Liver (tissue), 8 donors: ENCODE measurements at regions not wholly inside any gene's neighbourhood (a gene's known extent, or its start where the extent isn't known, plus 50 kb on each side); places are given as distances from the start of the nearest gene placed in this dataset.
A peak's percentile ranks its signal among the peaks of the same experiment; 100 is the strongest.

ENCODE experiments used
- DNase-seq: peaks from one replicate; pipeline ENCODE4 v3.0.0-alpha.2; 2017; ENCODE audit warnings: low spot score
- H3K27ac ChIP-seq, 2 donors: one replicate each; pipeline ENCODE4 v1.7.0; 2013; ENCODE audit warnings: inconsistent platforms in 2 of 2, low read length in 2 of 2, control low read depth in 1 of 2, low read depth in 1 of 2, mild to moderate bottlenecking in 1 of 2
- H3K27me3 ChIP-seq, 4 donors: one replicate each; pipeline versions ENCODE4 v1.6.1 to v1.7.0; 2013; ENCODE audit warnings: low read length in 3 of 4, inconsistent platforms in 1 of 4, mild to moderate bottlenecking in 1 of 4, moderate library complexity in 1 of 4; ENCODE audit not compliant: control insufficient read depth in 4 of 4, insufficient read depth in 4 of 4
- H3K36me3 ChIP-seq, 4 donors: one replicate each; pipeline versions ENCODE4 v1.6.1 to v1.7.0; 2013; ENCODE audit warnings: low read length in 3 of 4, mild to moderate bottlenecking in 3 of 4, low read depth in 1 of 4, moderate library complexity in 1 of 4; ENCODE audit not compliant: control insufficient read depth in 4 of 4, insufficient read depth in 3 of 4
- H3K4me1 ChIP-seq, 4 donors: one replicate each; pipeline versions ENCODE4 v1.6.1 to v1.7.0; 2013; ENCODE audit warnings: low read length in 3 of 4, mild to moderate bottlenecking in 3 of 4, moderate library complexity in 1 of 4; ENCODE audit not compliant: control insufficient read depth in 4 of 4, insufficient read depth in 4 of 4
- H3K4me3 ChIP-seq, 3 donors: one replicate each; pipeline versions ENCODE4 v1.6.1 to v1.7.0; 2013; ENCODE audit warnings: low read length in 3 of 3, control low read depth in 1 of 3, low read depth in 1 of 3, mild to moderate bottlenecking in 1 of 3
- H3K9ac ChIP-seq, 2 donors: one replicate each; pipeline ENCODE4 v1.7.0; 2013; ENCODE audit warnings: low read length in 2 of 2, mild to moderate bottlenecking in 2 of 2, moderate library complexity in 2 of 2, control low read depth in 1 of 2, low read depth in 1 of 2
- H3K9me3 ChIP-seq, 4 donors: one replicate each; pipeline versions ENCODE4 v1.6.1 to v1.7.0; 2013; ENCODE audit warnings: low read length in 3 of 4; ENCODE audit not compliant: control insufficient read depth in 4 of 4
- EGR1 ChIP-seq, 2 donors: IDR thresholded peaks; 2 replicates each; pipeline ENCODE4 v1.6.1; 2016 to 2018; ENCODE audit warnings: antibody characterized with exemption in 2 of 2, low read depth in 2 of 2
- FOXA1 ChIP-seq: IDR thresholded peaks from 2 replicates; pipeline ENCODE4 v1.6.1; 2016; ENCODE audit warnings: antibody characterized with exemption
- FOXA2 ChIP-seq: IDR thresholded peaks from 2 replicates; pipeline ENCODE4 v1.6.1; 2016; ENCODE audit warnings: antibody characterized with exemption
- GABPA ChIP-seq, 2 donors: IDR thresholded peaks in 1 of 2; conservative IDR thresholded peaks in 1 of 2; 2 replicates each; pipeline ENCODE4 v1.6.1; 2016; ENCODE audit warnings: antibody characterized with exemption in 2 of 2, mild to moderate bottlenecking in 1 of 2, moderate library complexity in 1 of 2
- HNF4G ChIP-seq: IDR thresholded peaks from 2 replicates; pipeline ENCODE4 v1.6.1; 2016; ENCODE audit warnings: antibody characterized with exemption
- JUND ChIP-seq, 2 donors: IDR thresholded peaks; 2 replicates each; pipeline ENCODE4 v1.6.1; 2016; ENCODE audit warnings: antibody characterized with exemption in 2 of 2
- NR2F2 ChIP-seq: IDR thresholded peaks from 2 replicates; pipeline ENCODE4 v1.6.1; 2016; ENCODE audit warnings: antibody characterized with exemption
- RXRA ChIP-seq, 2 donors: IDR thresholded peaks; 2 replicates each; pipeline ENCODE4 v1.6.1; 2017 to 2018; ENCODE audit warnings: antibody characterized with exemption in 2 of 2, mild to moderate bottlenecking in 1 of 2
- SP1 ChIP-seq: IDR thresholded peaks from 2 replicates; pipeline ENCODE4 v1.6.1; 2018; ENCODE audit warnings: antibody characterized with exemption, mild to moderate bottlenecking
- TAF1 ChIP-seq: conservative IDR thresholded peaks from 2 replicates; pipeline ENCODE4 v1.6.1; 2016; ENCODE audit warnings: antibody characterized with exemption, mild to moderate bottlenecking
- YY1 ChIP-seq: IDR thresholded peaks from 2 replicates; pipeline ENCODE4 v1.6.1; 2016; ENCODE audit warnings: antibody characterized with exemption, mild to moderate bottlenecking
- WGBS: extraction: QIAGEN DNeasy Blood & Tissue Kit; methylation state at CpG from one replicate; pipeline ENCODE4 v1.1.7; 2013; 5-methylcytosine and 5-hydroxymethylcytosine counted together
- TF ChIP-seq, protein P1 (sequence below): fragments of 150-350 bp; IDR thresholded peaks from 2 replicates; pipeline ENCODE4 v1.5.1; 2017; ENCODE audit warnings: improper control_type of control experiment, low read depth, low read length; ENCODE audit not compliant: missing input control
- TF ChIP-seq, protein P2 (sequence below): IDR thresholded peaks from 2 replicates; pipeline ENCODE4 v1.6.1; 2016; ENCODE audit warnings: antibody characterized with exemption
- TF ChIP-seq, protein P3 (sequence below): IDR thresholded peaks from 2 replicates; pipeline ENCODE4 v1.6.1; 2016; ENCODE audit warnings: antibody characterized with exemption
- TF ChIP-seq, protein P4 (sequence below): IDR thresholded peaks from 2 replicates; pipeline ENCODE4 v1.6.1; 2016; ENCODE audit warnings: antibody characterized with exemption
- TF ChIP-seq, protein P5 (sequence below): IDR thresholded peaks from 2 replicates; pipeline ENCODE4 v1.6.1; 2016; ENCODE audit warnings: antibody characterized with exemption, mild to moderate bottlenecking
- donor health status: healthy.
- donor health status: healthy.
- donor health status: healthy.
- donor health status: healthy.
- donor health status: healthy.

DNA sequence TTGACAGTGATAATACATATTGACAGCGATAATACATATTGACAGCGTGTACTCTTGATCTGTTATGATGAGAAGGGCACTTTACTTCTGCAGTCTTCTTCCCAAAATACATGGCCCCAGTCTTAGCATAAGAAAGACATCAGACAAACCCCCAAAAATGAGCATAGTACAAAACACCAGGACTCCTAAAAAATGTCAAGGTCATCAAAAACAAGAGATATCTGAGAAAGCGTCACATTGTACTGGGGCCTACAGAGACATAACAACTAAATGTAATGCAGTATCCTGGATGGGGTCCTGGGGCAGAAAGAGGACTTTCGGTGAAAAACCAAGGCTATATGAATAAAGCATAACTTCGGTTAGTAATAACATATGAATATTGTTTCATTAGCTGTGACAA is 731.5 kb upstream of the SGCG start:
- Histone ChIP-seq H3K27me3 (no peaks in the 10 kb centered on the region), H3K4me1 (peaks cover 0 to 2% (median 0%) of the 10 kb centered on the region in 4 donors), H3K27ac (no peak overlapping the region), H3K36me3 (no peaks in the 10 kb centered on the region), H3K4me3 (no peak overlapping the region), H3K9ac (no peak overlapping the region), H3K9me3 (no peaks in the 10 kb centered on the region)
- WGBS: 89% methylated on average over 5 of the region's 5 CpGs
- TF ChIP-seq, protein P1, sequence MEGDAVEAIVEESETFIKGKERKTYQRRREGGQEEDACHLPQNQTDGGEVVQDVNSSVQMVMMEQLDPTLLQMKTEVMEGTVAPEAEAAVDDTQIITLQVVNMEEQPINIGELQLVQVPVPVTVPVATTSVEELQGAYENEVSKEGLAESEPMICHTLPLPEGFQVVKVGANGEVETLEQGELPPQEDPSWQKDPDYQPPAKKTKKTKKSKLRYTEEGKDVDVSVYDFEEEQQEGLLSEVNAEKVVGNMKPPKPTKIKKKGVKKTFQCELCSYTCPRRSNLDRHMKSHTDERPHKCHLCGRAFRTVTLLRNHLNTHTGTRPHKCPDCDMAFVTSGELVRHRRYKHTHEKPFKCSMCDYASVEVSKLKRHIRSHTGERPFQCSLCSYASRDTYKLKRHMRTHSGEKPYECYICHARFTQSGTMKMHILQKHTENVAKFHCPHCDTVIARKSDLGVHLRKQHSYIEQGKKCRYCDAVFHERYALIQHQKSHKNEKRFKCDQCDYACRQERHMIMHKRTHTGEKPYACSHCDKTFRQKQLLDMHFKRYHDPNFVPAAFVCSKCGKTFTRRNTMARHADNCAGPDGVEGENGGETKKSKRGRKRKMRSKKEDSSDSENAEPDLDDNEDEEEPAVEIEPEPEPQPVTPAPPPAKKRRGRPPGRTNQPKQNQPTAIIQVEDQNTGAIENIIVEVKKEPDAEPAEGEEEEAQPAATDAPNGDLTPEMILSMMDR: no peak
- TF ChIP-seq SP1 (no peak), HNF4G (no peak), GABPA (IDR thresholded peaks at IDR 0.05 in 1 of 2, conservative IDR thresholded peaks at IDR 0.05 in 1 of 2) (no peak), FOXA2 (no peak), TAF1 (no peak), EGR1 (IDR thresholded peaks at IDR 0.05; ENCODE audit: low read depth in 2 of 2) (no peak), RXRA (IDR thresholded peaks at IDR 0.05) (no peak), FOXA1 (no peak), NR2F2 (no peak), YY1 (no peak)
- TF ChIP-seq, protein P2, sequence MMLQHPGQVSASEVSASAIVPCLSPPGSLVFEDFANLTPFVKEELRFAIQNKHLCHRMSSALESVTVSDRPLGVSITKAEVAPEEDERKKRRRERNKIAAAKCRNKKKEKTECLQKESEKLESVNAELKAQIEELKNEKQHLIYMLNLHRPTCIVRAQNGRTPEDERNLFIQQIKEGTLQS: no peak
- TF ChIP-seq, protein P3, sequence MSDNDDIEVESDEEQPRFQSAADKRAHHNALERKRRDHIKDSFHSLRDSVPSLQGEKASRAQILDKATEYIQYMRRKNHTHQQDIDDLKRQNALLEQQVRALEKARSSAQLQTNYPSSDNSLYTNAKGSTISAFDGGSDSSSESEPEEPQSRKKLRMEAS: no peak
- TF ChIP-seq, protein P4, sequence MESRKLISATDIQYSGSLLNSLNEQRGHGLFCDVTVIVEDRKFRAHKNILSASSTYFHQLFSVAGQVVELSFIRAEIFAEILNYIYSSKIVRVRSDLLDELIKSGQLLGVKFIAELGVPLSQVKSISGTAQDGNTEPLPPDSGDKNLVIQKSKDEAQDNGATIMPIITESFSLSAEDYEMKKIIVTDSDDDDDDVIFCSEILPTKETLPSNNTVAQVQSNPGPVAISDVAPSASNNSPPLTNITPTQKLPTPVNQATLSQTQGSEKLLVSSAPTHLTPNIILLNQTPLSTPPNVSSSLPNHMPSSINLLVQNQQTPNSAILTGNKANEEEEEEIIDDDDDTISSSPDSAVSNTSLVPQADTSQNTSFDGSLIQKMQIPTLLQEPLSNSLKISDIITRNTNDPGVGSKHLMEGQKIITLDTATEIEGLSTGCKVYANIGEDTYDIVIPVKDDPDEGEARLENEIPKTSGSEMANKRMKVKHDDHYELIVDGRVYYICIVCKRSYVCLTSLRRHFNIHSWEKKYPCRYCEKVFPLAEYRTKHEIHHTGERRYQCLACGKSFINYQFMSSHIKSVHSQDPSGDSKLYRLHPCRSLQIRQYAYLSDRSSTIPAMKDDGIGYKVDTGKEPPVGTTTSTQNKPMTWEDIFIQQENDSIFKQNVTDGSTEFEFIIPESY: no peak
- TF ChIP-seq, protein P5, sequence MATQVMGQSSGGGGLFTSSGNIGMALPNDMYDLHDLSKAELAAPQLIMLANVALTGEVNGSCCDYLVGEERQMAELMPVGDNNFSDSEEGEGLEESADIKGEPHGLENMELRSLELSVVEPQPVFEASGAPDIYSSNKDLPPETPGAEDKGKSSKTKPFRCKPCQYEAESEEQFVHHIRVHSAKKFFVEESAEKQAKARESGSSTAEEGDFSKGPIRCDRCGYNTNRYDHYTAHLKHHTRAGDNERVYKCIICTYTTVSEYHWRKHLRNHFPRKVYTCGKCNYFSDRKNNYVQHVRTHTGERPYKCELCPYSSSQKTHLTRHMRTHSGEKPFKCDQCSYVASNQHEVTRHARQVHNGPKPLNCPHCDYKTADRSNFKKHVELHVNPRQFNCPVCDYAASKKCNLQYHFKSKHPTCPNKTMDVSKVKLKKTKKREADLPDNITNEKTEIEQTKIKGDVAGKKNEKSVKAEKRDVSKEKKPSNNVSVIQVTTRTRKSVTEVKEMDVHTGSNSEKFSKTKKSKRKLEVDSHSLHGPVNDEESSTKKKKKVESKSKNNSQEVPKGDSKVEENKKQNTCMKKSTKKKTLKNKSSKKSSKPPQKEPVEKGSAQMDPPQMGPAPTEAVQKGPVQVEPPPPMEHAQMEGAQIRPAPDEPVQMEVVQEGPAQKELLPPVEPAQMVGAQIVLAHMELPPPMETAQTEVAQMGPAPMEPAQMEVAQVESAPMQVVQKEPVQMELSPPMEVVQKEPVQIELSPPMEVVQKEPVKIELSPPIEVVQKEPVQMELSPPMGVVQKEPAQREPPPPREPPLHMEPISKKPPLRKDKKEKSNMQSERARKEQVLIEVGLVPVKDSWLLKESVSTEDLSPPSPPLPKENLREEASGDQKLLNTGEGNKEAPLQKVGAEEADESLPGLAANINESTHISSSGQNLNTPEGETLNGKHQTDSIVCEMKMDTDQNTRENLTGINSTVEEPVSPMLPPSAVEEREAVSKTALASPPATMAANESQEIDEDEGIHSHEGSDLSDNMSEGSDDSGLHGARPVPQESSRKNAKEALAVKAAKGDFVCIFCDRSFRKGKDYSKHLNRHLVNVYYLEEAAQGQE: no peak
- DNase-seq: no peak

DNA sequence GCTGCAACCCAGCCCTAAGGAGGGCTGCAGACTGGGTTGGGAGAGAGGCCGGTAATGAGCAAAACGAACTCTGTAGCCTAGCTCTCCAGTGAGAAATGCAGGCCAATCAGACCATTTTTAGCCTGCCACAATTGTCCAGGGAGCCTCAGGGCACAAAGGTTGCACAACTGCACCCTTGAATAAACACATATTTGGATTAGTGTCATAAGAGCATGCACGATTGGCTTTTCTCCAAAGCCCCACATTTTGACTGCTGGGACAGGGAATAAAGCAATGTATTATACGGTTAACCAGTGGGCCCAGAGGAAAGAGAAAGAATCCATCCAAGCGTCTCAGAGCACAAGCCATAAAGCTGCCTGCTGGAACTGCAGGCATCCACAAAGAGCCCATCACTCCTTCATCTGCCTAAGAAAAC is 729.4 kb upstream of the SGCG start:
- Histone ChIP-seq H3K4me3 (no peak overlapping the region), H3K9me3 (no peaks in the 10 kb centered on the region), H3K27me3 (no peaks in the 10 kb centered on the region), H3K4me1 (peaks cover 0 to 2% (median 0%) of the 10 kb centered on the region in 4 donors), H3K9ac (no peak overlapping the region), H3K36me3 (no peaks in the 10 kb centered on the region), H3K27ac (no peak overlapping the region)
- no peak for TF ChIP-seq TAF1
- TF ChIP-seq FOXA2: no peak
- no peak for TF ChIP-seq EGR1 (IDR thresholded peaks at IDR 0.05; ENCODE audit: low read depth in 2 of 2)
- no peak for TF ChIP-seq JUND (IDR thresholded peaks at IDR 0.05)
- peak; percentile 20 for TF ChIP-seq NR2F2
- TF ChIP-seq GABPA (IDR thresholded peaks at IDR 0.05 in 1 of 2, conservative IDR thresholded peaks at IDR 0.05 in 1 of 2): no peak
- TF ChIP-seq RXRA (IDR thresholded peaks at IDR 0.05): no peak
- no peak for DNase-seq
- WGBS: 41% methylated on average over 5 of the region's 5 CpGs
